ENCODE measurements at regions not wholly inside any gene's neighbourhood (a gene's known extent, or its start where the extent isn't known, plus 50 kb on each side); places are given as distances from the start of the nearest gene placed in this dataset.
"Not testable (repeated sequence)": the region's sequence is repeated elsewhere in the genome, so short reads cannot be mapped to it uniquely, and the experiment has no call there.

- DNase-seq = no peak
Measured at GRCh38 chr5:155530046-155530445, 516.5 kb downstream of the KIF4B start.

DNA sequence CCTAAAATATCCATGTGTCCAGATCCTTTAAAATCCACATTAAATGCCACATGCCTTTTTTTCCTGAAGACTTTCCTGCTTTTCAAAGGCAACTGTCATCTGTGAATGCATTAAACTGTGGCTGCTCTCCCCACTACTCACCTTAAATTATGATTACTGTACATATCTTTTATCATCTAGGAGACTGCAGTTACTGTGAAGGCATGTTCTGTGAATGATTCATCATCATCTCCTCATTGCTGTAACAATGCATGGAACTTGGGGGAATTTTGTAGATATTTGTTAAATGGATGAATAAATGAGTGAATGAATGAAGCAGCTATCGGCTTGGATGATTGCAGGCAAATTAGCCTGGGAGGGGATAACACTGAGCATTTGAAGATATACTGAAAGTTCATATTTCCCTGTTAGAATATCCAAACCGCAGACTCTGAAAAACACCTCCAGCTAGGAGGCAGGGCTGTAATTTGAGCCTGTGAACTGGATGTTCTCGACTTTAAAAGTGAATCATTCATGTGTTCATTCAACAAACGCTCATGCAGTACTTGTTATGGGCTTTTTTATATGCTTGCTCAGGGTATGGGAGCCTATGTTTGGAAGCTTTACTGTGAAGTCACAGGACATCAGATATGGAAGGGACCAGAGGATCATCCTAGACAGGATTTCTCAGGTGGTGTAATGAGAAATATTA, 519.2 kb downstream of the KIF4B start:
- DNase-seq = no peak

- DNase-seq = no peak
Measured at GRCh38 chr5:155540000-155540595, 526.5 kb downstream of the KIF4B start.

DNA sequence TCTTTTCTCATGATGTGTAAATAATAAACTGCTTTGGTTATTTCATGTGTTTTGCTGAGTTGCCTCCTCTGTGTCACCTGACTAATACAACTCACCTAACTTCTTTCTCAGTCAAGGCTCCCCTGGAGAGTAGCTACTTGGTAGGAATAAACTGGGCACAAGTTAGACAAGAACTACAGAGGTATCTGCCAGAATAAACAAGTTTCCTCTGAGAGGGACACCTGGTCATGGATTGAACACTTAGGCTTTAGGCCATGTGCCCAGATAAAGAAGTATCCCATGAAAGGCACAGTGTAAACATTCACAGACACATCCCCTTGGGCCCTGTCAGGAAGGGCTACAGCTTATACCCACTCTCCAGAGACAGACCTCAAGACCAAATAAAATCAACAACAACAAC, 532.5 kb downstream of the KIF4B start:
- DNase-seq = no peak

DNA sequence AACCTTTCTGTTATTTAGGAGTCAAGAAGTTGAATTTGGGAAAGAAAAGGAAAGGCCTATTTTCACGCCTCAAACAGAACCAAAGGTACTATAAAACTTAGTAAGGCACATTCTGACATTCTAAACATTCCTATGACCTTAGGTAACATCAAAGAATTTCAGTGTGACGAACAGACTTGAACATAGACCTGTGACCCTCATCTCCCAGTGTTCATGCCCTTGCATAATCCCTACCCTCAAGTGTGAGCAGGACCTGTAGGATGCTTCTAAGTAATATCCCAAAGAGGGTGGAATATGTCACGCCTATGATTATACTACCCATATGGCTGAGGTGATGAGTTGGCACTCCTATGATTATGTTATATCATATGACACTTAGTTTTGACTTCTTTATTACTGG, 540.9 kb downstream of the KIF4B start:
- DNase-seq = no peak

- DNase-seq = no peak
Measured at GRCh38 chr5:155556222-155556621, 542.7 kb downstream of the KIF4B start.

- DNase-seq = no peak
Measured at GRCh38 chr5:155556700-155557099, 543.1 kb downstream of the KIF4B start.

DNA sequence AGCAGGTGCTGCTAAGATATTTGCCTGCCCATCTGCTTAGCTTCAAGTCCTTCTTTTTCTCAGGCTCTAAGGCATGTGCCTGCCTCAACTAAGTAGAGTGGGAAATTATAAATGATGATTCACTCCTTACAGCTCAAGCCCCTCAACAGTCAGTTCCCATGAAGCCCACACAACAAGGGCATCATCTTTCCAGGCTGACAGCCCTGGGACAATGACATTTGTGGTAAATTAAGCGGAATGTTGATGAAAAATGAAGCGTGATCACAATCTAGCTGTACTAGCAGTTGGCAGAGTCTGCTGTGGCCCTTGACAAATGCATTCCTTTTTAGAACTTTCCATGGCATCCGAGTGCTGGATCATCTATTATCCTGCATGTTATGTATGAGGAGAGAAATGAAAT, 548.6 kb downstream of the KIF4B start:
- DNase-seq = no peak

DNA sequence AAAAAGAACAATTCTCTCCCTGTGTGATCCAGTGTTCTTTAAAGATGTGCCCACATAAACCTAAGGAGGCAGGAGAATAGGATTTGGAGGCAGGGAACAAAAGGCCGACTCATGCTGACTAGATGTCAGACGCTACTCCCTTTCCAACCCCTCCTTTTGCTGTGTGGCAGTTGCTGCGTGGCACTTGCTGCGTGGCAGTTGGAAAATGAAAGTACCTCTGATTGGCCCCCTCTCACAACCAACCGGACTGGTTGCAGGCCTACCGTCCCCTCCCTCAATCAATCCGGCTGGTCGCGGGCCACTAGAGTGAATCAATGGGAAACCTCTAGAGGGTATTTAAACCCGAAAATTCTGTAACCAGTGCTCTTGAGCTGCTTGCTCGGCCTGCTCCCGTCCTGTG, 551.0 kb downstream of the KIF4B start:
- DNase-seq = no peak

- no peak for DNase-seq
Measured at GRCh38 chr5:155575861-155576260, 562.3 kb downstream of the KIF4B start.

DNA sequence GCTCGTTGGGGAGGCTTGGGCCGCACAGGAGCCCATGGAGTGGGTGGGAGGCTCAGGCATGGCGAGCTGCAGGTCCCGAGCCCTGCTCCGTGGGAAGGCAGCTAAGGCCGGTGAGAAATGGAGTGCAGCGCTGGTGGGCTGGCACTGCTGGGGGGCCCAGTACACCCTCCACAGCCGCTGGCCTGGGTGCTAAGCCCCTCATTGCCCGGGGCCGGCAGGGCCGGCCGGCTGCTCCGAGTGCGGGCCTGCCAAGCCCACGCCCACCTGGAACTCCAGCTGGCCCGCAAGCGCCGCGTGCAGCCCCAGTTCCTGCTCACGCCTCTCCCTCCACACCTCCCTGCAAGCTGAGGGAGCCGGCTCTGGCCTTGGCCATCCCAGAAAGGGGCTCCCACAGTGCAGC, 573.3 kb downstream of the KIF4B start:
- DNase-seq = not testable (repeated sequence)

DNA sequence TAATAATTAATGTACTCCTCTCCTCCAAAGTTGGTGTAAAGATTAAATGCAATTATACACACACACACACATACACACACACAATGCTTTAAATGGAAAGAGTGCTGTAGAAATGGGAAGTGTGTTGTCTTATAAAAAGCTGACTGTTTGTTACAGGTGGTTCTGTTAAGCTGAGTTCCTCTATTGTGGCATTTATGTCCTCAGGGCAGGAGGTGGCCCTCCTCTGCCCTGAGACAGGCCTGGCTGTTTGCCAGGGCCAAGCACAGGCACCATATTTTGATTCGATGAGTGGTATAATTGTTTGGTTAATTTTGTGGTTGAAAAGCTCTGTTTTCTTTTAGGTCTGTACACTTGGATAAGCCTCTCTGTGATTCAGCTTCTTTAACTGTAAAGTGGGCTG, 573.9 kb downstream of the KIF4B start:
- no peak for DNase-seq

DNA sequence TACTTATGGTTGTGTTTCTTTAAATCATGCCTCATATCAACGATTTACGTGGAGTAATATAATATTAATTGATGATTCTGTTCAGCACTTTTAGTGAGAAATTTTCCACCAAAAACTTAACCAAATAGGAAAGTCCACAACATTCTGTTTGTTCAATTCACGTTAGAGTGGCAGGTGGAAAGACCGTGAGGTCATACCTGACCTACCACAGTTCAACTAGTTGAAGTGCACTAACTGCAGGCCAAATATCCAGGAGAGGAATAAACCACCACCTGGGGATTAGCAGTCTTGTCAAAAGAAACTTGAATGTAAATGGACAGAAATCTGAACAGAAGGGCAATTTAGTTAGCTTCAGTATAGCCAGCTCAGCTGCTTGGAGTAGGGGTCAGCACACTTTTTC, 577.7 kb downstream of the KIF4B start:
- DNase-seq = no peak

DNA sequence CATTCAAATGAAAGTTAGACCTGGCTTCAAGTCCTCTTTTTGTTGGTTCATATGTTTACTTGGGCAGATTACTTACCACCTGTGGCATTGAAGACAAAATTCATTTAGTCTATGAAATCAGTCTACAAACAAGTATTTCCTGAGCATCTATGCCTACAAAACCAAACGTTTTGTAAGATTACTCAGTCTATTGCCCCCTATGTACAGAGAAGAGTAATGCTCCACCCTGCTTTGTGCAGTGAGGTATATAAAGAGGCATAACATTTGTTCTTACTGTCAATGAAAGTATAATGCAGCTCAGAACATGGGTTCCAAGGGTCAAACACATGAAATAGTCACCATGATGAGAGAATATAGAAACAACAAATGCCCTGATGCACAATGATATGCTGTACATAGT, 580.7 kb downstream of the KIF4B start:
- DNase-seq = no peak

- DNase-seq = no peak
Measured at GRCh38 chr5:155595791-155596190, 582.2 kb downstream of the KIF4B start.

DNA sequence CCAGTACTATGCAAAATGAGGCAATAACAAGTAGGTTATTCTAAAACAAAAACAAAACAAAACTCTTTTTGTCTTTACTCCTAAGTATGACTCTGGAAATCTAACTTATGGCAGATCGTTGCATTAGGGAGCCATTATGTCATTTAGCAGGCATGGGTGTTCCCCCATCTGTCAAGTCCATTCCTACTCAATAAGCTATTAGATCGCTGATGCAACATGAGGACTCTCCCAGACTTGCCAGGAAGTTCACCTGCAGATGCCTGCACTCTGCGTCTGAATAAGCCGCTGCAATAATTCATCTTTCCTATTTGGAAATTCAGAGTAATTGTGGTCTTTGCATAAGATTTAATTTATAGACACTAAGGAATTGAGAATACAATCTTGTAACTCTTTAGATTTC, 585.0 kb downstream of the KIF4B start:
- DNase-seq = no peak

DNA sequence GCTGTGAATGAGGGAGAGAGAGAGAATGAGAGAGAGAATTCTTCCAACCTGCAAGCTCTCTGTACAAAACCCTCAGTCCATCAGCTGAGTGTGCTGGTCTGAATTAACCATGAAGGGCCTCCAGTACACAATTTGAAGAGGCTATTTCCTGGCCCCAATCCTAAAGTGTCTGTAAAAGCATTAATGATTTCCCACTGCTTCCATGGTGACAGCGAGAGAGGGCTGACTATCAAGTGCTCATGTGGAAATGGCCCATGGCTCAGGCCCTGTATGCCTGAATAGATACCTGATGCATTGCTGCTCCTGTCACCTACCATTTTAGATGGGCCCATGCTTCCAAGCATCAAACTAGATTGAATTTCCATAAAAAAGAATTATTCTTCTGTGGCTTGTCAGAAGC, 592.4 kb downstream of the KIF4B start:
- no peak for DNase-seq

- peak; percentile 70 for DNase-seq
Measured at GRCh38 chr5:155616779-155617392, 603.3 kb downstream of the KIF4B start.

DNA sequence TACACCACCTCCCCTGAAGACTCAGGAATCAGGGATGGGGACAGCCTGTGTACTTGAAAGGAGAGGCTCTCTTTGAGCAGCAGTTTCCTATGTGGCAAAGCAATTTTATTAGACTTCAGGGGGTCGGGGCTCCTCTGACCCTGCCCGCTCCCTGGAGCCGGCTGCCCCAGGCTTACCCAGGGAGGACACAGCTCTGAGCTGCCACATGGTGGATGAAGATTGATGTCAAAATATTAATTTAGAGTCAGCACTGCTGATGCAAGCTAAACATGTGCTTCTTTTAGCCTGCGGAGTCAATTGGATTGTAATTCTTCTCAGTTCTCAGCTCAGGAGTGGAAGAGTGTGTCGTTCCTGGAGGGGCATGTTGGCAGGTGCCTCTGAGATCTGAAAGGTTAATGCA, 606.1 kb downstream of the KIF4B start:
- no peak for DNase-seq

- DNase-seq = no peak
Measured at GRCh38 chr5:155620821-155621410, 607.4 kb downstream of the KIF4B start.

DNA sequence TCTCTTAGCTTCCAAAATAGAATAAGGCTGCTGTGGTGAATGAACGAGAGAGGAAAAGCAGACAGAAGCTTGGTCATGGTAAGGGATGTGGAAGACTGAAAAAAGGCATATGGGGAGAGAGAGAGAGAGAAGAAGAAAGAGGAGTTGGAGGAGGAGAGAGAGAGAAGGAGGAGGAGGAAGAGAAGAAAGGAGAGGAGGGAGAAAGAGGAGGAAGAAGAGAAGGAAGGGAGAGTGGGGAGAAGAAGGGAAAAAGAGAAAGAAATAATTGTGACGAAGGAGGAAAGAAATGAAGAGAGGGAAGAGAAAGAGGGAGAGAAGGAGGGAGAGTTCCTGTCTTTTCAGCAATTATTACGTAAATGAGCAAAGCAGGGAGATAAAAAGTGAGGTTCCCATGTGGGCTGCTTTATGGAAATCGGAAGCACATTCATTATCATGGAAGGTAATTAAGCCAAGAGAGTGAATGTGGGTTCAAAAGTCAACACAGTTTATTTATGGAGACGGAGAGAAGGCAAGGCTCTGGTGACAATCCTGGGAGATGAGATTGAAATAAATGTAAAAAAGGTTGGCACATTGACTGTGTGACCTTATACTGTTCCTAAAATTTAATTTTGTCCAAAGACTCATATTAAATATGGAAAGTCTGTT, 611.2 kb downstream of the KIF4B start:
- no peak for DNase-seq

DNA sequence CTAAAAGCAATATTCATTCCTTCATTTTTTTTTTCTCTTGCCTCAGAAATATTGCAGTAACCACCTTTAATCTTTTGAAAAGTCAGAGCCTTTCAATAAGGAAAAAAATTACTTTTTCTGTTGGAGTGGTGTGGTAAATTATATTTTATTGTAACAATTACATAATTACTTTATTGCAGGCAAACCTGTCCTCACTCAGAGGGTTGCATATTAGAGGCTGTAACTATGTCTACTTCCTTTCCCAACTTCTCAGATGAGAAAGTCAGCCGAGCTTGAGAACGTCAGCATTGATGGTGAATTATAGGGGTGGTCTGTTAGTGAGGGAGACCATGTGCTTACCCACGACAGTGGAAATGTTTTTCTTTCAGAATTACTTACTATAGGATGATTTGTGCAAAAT, 611.8 kb downstream of the KIF4B start:
- no peak for DNase-seq

DNA sequence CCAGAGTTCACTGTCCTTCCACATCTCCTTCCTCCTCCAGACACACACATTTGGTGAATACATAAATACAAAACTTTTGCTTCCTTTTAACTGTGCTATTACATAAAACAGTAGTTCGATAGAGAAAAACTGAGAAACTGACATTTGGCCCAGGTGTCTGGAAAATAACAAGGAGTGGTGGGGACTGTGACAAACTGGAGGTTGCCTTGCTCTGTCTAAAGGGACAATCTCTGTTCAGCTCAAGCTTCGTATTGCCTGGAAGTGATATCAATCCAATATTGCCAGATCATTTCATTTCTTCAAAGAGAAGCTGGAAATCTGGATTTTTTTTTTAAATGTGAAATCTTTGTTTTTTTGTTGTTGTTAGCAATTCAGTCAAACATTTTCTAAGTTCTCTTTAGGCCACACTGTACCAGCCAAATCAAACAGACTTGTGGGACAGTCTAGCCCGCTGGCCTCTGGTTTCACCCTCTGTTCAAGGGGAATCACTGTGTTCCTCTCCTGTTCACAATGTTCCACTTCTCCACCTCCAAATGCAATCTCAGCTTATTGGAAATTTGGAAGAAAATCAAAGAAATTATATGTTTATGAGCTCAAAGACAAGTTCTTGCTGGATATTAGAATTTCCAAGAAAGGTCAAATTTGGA, 612.5 kb downstream of the KIF4B start:
- DNase-seq = no peak

Data from stimulated activated CD8-positive, alpha-beta memory T cell treated with anti-CD3 and anti-CD28 coated beads, Interleukin-4, amount 100 ng/mL, for 48 hours (primary cell).